NCI-H1417 treated with DMSO at 0.1 percent for 48 hours (cell line): ENCODE measurements at regions not wholly inside any gene's neighbourhood (a gene's known extent, or its start where the extent isn't known, plus 50 kb on each side); places are given as distances from the start of the nearest gene placed in this dataset.
"Not testable (repeated sequence)": the region's sequence is repeated elsewhere in the genome, so short reads cannot be mapped to it uniquely, and the experiment has no call there.

Experiments
- DNase-seq: peaks from one replicate; lab custom pipeline; 2025; lab: John Stamatoyannopoulos, UW

DNA sequence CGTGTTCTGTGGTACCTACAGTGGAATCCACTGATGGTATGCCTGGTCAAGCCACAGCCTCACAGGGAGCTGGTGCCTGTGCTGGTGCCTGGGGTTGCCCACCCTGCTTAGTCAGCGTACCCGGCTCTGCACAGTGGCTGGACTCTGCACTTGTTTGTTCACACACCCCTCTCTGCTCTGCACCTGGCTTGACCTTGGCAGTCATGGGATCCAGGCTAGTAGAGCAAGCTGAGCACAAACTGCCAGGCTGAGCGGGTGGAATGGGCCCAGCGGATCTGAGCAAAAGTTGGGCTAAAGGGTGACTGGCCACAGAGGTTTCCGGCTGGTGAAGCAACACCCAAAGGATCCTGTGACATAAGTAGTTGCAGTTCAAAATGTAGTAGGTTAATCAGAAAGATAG lies 163.5 kb downstream of the CDH19 start:
- DNase-seq: no peak

DNA sequence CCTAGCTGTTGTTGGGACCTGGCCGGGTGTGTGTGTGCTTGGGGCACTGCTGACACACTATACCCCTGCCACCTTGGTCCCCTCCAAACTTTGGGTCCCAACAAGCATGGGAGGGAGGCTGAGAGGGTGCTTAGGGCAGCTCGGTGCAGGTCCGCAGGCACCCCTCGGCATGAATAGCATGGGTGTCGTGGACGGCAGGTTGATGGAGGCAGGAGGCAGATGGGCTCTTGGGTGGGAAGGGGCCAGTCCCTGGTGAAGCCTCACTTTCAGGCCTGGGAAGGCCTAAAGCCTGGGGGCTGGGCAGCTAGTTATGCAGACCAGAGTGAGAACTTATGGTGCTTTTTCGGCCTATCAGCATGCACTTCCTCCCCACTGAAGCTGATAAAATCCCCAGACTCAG lies 164.2 kb downstream of the CDH19 start:
- DNase-seq: no peak

DNA sequence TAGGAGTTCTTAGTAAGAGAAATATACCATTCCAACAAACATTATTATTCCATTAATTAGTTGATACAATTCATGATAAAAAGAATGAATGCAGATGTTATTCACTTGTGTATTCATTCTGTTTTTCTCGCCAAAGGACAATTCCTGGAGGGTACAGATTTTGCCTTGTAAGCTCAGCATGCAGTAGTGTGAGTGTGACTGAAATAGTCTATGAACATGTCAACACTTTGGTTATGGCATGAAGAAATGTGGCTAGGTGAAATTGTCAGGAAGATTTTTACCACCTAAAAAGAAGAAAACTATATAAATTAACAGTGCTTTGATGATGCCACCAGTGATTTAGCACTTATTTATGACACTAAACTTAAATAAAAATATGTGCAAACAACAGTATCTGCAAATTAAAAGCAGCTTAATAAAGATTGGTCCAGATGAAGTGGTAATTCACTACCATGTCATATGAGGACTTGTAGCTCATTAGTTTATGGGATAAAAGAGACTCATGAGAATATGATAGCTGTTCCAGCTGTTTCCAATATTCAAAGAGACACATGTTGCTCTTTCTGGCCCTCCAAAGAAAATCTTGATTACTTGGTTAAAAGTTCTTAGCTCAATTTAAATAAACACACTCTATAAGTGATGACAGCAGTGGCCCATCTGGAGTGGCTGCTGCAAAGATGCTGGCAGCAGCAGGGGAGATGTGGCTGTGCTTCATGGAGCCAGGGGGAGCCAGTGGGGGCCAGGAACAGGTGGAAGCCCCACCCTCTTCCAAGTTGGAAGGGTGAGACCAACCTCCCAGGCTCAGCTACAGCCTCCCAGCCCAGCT lies 165.0 kb downstream of the CDH19 start:
- DNase-seq: no peak

DNA sequence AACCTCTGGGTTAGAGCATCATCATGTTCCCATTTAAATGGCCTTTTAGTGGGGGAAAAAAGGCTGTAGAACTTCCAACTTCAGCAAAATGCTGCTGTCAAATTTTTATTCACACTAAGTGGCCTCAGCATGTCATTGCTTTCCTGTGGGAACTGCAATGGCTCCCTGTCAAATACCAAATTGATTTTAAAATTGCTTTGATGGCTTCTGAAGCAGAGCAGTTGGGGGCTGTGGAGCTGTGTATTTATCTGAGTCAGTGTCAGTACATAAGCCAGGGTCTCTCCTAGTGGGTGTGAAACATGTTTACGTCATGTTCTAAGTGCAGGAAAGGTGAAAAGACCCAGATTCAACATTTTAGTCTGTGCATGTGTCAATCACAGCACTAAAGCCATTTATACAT lies 171.3 kb downstream of the CDH19 start:
- DNase-seq: no peak

DNA sequence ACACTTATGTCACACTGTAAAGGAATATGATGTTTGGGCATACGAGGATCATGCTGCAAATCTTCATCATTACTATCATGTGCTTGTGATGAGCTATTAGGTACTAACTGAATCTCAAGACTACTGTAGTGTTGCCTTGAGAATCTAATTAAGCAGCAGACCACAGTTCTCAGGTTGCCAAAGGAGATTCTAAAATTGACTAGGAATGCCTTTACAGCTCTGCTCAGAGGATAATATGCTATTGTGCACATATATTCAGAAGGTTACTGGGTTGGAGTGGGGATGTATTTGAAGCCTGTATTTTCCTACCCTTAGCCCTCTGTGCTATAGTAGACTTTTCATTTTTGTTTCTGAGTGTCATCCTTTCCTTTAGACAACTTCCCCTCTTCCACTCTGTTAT lies 175.1 kb downstream of the CDH19 start:
- DNase-seq: no peak

DNA sequence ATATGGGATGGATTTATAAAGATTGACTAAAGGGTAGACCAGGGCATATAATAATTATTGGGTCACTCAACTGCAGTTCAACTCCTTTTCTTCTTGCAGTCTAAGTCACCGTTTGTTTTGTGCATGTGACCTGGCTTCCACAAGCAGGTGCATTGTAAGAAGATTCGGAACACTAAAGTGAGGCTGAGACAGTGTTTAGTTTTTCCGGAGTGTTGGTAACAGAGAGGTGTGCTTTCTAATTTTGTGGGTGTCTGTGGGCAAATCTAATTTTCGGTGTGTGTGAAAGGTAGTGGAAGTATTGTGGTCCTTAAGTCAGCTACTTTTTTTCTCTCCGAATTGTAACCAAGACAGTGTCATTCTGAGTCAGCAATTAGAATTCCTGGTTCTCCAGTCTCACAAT lies 184.5 kb downstream of the CDH19 start:
- DNase-seq: no peak

DNA sequence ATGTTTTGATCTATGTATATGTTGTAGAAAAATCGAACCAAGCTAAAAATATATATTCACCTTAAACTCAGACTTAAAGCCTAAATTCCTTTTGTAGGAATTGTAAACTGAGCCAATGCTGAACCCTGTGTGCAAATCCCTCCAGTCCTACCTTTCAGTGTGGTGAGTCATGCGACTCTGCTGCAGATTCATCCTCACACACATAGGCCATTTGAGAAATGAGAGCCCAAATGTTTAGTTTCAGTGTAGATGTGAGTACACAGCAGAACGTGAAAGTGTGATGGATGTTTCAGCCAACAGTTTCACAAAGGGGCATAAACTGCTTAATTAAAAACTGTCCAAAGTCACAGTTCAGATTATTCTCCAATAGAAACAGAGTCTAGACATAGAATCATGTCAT lies 193.2 kb downstream of the CDH19 start:
- no peak for DNase-seq

DNA sequence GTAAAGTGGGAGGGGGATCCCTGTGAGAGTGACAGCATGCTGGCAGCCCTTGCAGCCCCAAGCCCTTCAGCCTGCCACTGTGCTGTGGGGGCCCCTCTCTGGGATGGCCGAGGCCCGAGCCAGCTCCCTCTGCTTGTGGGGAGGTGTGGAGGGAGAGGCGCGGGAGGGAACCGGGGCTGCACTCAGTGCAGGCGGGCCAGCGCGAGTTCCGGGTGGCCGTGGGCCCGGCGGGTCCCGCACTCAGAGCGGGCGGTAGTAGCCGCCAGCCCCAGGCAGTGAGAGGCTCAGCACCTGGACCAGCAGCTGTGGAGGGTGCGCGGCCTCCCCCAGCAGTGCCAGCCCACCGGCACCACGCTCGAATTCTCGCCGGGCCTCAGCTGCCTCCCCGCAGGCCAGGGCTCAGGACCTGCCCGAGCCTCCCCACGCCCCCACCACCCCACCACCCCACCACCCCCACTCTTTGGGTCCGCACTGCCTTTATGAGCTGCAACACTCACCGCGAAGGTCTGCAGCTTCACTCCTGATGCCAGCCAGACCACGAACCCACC lies 208.1 kb downstream of the CDH19 start:
- DNase-seq: no peak

DNA sequence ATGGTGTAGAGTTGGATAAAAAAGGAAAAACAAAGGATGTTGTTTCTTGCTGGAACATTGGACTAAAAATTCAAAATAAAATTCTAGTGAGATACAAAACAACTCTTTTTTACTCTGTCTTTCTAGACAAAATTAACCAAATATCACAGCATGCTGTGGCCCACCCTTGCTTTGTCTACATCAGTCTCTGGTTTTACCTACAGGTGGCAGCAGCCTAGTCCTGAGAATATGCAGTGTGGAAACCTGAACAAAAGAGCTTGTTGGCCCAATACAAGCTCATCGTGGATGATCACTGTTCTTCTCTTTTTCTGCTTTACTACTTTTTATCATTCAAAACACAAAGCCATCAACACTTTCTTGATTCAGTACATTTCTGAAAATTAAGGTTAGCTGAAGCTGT lies 210.4 kb downstream of the CDH19 start:
- DNase-seq: no peak

DNA sequence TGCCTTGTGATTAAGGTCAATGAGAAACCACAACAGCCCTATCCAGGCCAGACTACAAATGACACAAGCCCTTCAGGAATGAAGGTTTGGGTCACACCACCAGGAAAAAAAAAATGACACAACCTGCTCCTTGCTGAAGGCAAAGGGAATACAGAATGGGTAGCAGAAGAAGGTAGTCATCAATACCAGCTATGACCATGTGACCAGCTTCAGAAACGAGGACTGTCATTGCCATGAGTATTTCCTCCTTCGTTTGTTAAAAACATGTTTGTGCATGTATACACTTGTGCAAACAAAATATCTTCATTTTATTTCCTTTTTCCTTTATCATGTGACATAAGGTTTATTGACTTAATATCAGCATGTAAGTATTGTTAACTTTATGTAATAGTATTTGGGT lies 226.6 kb downstream of the CDH19 start:
- DNase-seq: no peak

DNA sequence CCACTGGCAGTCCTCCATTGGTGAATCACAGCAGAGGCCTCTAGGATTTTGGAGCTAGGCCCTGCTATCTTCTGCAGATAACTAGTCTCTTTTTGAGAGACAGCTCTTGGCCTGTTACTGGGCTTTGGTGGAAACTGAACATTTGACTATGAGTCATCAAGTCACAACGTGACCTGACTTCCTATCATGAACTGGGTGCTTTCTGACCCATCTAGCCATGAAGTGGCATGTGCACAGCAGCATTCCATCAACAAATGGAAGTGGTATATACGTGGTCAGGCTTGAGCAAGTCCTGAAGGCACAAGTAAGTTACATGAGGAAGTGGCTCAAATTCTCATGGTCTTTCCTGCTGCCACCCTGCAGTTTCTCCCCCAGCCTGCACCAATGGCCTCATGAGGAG lies 228.5 kb downstream of the CDH19 start:
- not testable (repeated sequence) for DNase-seq

DNA sequence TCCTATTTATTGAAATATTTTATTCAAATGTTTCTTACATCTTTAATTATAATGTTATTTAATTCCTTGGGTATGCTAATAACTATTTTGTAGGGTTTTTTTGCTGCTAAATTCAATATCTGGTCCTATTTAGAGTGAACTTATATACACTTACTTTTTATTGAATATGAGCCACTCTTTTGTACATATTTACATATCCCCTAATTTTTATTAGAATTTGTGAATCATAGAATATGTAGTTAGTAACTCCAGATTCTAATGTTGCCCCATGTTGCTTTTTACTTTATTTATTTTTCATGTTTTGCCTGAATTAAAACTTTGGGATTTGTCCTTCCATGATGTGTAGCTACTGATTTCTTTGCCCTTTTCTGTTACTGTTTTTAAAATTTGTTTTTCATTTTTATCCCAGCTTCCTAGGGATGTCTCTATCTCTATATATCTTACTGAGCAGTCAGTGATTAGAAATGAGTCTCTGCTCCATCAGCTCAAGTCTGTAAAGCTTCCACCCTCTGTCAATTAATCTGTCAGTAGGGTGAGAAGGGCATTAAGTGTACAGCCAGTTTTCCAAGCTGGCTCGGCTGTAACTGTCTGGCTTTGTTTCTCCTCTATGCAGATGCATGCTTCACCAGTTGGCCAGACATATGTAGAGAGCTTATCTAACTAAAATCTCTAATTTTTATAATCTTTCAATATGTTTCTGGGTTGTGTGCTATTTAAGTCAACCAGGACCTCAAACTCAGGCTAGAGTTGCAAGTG lies 256.9 kb downstream of the CDH19 start:
- no peak for DNase-seq

DNA sequence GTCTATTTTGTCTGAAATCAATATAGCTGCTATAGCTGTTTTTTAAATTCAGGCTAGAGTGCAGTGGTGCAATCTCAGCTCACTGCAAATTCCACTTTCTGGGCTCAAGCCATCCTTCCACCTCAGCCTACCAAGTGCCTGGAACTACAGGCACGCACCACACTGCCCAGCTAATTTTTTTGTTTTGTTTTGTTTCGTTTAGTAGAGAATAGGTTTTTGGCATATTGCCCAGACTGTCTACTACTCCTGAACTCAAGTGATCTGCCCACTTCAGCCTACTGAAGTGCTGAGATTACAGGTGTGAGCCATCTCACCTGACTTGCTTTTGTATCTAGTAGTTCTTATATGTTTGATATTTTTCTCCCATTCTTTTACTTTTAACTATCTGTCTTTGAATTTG lies 259.7 kb downstream of the CDH19 start:
- peak; percentile 94 for DNase-seq

DNA sequence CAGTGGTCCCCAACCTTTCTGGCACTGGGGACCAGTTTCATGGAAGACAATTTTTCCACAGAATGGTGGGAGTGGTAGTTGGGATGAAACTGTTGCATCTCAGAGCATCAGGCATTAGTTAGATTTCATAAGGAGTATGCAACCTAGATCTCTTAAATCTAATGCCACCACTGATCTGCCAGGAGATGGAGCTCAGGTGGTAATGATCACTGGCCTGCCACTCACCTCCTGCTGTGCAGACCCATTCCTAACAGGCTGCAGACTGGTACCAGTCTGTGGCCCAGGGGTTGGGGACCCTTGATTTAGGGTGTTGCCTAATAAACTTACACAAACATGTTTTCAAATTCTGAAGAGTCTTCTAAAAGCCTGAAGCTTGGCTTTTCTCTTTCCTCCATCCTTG lies 261.3 kb downstream of the CDH19 start:
- no peak for DNase-seq

DNA sequence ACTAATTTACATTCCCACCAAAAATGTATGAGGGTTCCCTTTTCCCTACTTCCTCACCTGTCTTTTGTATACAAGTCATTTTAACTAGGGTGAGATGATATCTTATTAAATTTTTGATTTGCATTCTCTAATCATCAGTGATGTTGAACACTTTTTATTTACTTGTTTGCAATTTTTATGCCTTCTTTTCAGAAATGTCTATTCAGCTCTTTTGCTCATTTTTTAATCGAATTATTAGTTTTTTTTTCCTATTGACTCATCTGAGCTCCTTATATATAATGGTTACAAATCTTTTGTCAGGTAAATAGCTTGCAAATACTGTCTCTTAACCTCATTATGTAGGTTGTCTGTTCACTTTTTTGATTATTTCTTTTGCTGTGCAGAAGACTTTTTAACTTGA lies 269.4 kb downstream of the CDH19 start:
- DNase-seq: no peak

DNA sequence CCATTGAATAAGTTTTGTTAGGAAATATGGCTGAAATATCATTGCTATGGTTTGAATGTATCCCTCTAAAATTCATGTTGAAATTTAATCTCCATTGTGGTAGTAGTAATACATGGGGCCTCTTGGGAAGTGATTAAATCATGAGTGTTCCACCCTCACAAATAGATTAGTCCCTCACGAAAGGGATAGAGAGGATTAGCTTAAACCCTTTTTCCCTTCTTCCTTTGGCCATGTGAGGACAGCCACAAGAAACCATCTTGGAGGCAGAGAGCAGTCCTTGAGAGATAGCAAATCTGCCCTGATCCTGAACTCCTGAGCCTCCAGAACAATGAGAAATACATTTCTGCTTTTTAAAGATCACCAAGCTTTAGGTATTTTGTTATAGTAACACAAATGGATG lies 274.2 kb downstream of the CDH19 start:
- no peak for DNase-seq

DNA sequence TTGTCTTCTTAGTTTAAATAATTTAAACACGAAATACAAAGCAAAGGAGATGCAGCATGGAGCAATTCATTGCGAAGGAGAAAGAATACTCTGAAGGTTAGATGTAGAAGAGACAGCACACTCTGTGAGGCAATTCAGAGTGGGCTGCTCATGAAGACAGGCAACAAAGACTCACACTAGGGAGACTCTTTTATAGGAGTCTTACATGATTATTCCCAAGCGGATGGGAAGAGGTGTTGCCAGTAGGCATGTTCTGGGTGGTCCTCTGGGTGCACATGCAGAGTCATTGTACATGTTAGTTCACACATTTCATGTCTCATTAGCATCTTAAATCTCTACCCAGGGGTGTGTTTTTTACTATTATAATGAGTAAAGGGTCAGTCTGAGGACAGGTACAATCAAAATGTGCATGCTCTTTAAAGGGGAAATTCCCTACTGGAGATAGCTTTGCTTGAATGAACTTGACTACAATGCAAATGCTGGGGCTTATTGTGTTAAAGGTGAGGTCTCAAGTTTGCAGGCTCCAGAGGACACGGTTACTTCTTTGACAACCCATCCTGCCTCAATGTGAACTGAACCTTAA lies 275.5 kb downstream of the CDH19 start:
- DNase-seq: no peak

DNA sequence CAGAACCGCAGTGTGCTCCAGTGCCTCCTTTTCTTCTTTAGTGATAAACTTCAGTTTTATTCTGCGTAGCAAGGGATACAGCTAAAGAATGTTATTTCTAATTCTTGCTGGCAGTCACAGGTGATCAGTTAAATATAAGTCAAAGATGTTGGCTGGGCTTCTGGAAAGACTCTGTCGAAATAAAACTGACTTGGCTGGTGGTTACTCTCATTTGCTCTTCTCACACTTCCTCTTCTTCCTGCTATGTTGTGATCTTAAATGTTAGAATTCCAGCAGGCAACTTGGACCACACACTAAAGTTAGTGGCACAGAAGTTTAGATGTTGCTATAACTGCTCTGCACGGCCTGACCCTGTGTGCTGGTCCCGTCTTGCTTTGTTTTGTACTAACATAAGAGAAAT lies 278.6 kb downstream of the CDH19 start:
- DNase-seq: no peak

DNA sequence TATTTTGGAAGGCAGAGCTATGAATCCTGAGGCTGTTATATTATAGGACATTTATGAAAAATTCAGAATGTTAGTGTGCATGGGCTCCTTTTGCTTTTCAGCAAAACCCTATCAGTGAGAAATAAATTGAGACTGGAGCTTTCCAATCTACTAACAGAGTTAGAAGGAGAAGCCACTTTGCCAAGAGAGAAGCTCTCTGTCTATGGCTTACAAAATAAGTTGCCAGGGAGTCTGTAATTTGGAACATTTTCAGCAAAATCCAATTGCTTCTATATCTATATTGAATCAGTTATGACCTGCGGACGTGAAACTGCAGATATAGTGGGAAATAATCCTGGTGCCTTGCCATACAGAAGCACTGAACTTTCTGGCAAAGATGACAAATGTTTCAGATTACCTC lies 279.3 kb downstream of the CDH19 start:
- no peak for DNase-seq

DNA sequence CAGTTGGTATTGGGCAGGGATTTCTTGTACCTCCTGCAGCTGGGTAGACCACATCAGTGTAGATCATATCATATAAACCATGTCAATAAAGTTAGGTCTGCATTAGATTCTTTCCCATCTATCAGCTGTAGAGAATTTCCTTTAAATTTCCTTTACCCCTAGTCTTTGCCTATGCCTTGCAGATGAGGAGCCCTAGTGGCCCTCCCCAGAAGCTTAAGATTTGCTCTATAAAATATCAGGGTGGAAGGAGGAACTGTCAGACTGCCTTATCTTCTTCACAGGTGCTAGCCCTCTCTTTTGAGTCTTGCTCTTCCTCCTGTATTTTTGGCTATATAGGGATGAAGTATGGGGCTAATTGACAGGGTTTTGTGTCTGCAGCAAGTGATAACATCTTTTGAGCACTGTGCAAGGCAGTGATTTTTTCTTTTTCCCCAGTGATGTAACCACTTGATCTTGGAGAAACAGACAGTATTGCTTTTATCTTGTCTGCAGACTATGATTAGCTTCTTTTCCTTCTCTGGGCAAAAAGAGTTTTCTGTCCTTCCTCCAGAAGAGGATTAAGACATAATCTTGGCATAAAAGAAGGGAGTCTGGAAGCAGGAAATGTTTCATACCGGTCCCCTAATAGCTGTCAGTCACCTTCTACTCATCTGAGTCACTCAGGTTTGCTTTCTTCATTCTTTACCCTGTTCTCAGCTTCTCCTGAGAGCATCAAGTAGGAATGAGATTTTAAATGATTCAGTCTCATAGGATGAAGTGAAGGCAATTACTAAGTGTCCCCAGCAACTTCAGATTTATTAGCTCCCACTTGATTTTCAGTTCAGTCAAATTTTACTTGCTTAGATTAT lies 286.4 kb downstream of the CDH19 start:
- DNase-seq: no peak

DNA sequence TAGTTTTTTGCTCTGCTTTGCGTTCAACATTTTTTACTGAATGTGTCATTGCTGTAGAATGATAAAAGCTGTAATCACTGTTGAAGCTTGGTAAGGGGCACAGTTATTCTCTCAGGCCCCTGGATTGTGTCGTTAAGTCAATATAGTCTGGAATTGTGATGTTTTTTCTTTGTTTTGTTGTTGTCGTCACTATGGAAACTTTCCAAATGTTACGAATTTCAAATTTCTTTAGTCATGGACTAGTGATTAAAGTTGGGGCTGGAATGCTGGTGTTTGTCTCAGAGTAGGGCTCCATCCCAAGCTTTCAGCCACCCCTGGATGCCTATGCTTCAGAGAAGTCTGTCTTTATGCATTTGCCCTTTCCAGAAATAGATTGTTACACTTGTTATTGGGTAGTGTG lies 287.2 kb downstream of the CDH19 start:
- no peak for DNase-seq

DNA sequence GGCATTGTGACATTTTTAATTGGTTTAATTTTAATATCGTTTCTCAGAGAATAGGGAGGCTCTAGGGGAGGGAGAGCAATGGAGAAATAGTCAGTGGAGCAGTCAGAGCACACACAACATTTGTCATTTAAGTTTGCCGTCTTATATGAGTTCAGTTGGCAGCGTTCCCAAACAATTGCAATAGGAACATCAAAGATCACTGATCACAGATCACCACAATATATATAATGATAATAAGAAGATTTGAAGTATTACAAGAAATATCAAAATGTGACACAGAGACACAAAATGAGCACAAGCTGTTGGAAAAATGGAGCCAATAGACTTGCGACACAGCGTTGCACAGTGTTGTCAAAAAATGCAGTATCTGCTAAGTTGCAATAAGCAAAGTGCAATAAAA lies 303.7 kb downstream of the CDH19 start:
- no peak for DNase-seq
